ENCODE measurements at regions not wholly inside any gene's neighbourhood (a gene's known extent, or its start where the extent isn't known, plus 50 kb on each side); places are given as distances from the start of the nearest gene placed in this dataset.

DNA sequence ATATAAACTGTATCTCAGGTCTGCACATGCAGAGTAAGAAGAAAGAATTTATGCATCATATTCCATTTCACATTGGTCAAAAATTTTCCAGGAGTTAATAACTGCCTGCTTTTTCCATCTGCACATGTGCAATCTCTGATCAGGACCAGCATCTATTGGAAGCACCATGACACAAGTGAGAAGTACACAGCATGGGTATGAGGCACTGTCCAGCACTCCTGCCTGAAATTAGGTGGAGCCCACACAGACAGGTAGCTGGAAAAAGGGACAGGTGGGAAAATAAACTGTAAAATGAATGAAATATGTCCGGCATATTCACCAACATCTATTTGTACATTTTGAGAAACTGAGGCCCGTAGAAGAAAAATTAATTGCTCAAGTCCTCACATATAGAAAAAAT, 609.2 kb upstream of the NXPH2 start:
- no peak for DNase-seq

DNA sequence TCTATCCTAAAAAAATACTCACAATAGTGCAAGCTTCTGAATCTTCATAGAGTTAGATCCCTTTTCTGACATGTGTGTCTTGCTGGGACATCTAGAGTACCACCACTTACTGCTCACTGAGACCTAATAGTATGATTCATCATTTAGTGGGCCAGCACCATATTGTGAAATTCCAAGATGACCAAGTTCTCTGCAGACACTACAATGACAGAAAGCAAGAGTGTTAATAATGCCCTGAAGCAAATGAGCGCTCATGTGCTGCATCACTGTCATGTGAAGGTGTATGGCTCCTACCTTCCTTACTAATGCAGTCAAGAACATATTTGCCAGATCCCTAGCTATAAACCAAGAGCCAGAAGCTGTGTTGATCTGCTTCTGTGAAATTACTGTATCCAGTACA, 606.2 kb upstream of the NXPH2 start:
- DNase-seq: no peak

DNA sequence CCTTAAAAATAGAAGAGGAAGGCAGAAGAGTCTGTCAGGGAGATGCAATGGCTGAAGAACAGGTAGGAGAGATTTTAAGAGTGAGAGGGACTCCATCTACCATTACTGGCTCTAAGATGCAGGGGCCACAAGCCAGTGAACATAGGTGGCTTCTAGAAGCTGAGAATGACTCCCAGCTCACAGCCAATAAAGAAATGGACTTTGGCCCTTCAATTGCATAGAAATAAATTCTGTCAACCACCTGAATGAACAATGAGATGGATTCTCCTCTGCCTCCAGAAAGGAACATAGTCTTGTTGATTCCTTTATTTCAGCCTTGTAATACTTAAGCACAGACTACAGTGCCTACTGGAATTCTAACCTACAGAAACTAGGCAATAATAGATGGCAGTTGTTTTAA, 603.3 kb upstream of the NXPH2 start:
- no peak for DNase-seq

DNA sequence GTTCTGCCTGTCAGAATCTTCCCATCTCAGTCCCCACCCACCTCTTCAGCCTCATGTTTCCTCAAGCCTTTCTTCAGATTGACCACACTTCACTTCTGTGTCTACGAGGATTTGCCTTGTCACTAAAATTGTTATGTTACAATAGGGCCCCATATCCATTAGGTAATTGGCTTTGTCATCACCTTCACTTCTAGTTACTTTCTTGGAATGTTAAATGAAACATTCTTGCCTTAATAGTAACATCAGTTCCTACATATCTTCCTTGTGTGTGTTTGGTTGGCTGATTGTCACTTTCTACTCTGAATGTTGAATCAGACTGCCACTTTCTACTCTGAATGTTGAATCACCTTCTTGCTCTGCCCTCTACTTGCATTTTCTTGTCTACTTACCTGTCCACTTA, 599.9 kb upstream of the NXPH2 start:
- DNase-seq: no peak

DNA sequence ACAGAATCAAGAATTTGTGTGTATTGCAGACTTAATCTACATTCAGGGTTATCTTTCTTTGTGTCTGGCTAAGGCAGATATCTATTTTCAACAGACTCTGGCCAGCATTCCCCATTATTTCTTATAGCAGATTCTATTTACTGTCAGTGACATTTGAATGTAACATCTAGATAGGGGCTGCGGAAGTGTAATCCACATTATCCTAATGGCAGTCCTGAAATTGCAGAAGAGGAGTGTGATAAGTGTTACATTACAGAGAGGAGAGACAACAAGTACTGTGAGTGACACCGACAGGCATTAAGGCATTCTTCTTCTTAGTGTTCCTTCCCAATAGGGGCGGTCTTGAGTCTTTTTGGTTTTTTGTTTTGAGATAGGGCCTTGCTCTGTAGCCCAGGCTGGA, 598.2 kb upstream of the NXPH2 start:
- no peak for DNase-seq

DNA sequence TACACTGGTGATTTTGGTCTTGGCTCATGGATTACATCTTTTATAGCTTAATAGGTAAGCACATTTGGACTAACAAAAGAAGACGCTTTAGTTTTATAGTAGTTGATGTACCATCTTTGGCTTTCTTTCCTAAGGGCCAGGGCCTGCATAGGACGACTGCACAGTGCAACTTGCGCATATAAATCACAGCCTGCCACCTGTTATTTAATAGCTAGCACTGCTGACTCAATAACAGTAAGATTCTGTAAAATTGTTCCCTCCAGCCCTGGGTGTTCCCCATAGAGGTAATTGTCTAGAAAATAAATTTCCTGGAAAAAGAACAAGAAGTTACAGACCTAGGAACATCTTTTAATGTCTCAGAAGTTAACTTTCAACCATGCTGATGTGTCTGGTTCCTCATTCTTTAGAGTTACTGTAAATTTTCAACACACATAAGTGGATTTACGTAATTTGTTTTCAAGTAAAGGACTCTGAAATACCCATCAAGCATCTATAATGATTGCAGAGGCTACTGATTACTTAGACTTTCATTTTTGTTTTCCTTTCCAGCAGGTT, 594.2 kb upstream of the NXPH2 start:
- no peak for DNase-seq

DNA sequence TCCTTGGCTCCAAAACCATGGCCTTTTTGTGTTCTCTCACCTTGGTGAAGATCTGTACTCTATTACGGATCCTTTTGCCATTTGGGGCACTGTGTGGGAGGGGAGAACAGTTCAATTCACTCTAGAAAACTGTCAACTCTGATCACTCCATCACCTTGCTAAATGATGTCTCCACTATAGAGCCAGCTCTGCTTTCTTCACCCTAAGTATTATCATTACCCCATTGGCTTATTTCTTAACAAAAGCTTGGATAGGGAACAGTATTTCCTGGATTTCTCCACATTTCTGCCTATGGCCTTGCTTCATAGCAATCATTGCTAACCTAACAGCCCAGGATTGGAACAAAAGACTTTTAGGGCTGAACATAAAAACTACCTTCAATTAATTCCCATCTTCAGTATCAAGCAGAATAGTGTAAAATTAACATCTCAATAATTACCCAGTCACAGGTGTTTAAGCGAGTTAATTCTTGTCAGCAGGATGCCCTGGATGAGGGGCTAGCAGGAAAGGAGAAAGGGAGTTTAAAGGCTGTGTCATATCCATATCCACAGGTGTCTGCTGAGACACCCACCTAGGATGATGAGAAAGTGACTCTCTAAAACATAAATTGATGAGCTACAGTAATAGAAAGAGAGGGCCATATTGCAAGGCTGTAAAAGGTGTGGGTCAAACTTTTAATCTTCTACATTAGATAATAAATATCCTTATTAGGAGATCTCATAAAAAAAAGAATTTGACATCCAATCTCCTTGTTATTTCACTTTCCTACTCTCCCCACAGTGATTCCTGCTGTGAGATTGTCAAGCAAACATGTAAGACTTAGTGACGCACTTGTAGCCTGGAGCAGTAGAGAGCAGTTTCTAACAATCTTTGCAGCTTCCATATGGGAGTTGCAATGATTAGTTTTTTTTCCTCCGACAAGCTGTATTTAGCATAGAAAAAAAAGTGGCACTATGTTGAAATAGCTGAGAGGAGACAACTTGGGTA, 589.5 kb upstream of the NXPH2 start:
- DNase-seq: no peak

DNA sequence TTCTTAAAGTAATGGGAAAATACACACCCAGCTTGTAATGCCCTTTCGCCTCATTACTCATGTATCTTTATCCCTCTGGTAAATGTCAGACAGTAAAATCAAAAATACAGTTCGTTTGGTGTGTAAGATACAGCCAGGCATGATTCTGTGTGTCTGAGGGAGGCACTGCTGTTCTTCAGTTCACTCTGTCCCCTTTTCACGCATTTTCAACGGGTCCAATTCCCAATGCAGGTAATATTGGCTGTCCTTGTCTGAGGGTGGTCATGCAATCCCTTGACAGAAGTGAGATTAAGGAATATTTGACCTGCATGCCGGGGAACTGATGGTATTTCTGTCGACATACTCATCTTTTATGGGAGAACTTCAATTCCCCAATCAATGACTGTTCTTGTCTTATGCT, 587.2 kb upstream of the NXPH2 start:
- no peak for DNase-seq

DNA sequence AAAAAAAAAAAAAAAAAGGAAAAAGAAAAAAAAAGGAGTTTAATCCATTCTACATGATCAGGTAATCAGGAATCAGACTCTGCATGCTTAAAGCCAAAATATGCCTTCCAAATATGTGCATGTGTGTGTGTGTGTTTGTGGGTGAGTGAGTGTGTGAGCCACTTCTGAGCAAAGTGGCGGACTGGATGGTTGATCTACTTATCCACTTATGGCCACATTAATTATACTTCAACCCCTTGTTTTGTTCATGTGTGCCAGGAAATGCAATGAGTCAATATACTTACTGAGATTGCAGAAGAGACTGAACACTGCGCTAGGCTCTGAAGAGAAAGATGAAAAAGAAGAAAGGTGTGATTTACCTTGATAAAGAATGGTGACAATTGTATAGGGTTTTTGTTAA, 586.5 kb upstream of the NXPH2 start:
- DNase-seq: no peak

DNA sequence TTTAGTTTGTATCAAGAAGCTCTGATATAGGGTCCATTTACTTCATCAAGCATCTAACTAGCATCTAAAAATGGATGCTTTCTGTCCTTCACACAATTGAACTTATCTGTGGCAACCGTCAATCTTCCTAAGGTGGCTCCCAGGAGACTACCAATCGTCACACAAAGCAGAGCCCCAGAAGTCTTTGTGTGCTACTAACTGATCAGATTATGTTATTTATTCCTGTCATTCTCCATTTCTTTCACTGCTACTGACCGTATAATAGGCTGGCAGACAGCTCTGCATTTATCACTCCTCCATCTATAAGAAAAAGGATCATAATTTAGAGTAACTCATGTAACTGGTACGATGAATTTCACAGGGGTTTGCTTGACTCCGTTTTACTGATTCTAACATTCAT, 585.0 kb upstream of the NXPH2 start:
- DNase-seq: no peak

DNA sequence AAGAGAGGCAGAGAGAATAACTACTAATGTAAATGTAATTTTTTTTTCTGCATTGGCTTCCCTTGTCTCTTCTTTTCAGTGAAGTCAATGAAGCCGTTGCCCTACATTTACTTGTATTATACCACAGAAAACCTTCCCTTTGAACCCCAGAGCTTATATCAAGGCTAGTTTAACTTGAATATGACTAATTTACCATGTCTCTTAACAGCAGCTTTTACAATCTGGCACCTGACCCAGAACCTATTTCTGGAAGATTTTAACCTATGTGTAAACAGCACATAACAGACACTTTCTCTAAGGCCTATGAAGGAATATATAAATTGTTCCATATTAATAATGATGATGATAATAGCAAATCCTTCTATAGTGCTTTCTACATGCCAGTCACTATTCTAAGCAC, 580.5 kb upstream of the NXPH2 start:
- no peak for DNase-seq

DNA sequence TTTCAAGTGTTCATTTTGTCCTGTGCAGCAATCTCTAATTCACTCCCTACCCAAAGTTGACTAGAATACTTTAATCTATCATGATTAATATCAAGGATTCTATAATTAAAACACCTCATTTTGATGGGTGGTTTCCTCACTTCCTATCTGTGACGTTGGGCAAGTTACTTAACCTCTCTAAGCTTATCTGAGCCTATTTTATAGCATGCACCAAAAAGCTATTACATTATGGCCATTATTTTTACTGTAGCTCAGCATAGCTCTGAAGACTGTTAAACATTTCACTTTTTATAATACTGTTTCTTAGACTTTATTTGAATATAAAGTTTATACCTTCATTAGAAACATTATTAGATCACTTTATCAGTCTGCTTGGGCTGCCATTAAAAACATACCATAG, 579.6 kb upstream of the NXPH2 start:
- no peak for DNase-seq

DNA sequence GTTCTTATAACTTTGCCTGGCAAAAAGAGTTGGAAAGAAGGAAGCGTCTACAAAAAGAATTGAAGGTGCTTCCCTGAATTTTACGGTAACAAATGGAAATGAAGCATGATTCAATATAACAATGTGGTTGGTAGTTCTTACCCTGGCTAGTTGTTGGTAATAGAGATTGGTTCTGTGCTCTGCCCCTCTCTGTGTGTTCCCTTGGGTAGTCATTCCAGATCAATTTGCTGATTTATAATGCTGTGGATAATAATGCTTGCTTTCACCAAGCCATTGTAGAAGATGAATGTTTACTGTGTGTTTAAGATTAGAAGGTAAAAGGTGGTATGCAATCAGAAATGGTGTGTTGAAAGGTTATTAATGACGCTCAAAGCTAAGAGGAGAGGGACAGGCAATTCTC, 577.8 kb upstream of the NXPH2 start:
- DNase-seq: no peak

DNA sequence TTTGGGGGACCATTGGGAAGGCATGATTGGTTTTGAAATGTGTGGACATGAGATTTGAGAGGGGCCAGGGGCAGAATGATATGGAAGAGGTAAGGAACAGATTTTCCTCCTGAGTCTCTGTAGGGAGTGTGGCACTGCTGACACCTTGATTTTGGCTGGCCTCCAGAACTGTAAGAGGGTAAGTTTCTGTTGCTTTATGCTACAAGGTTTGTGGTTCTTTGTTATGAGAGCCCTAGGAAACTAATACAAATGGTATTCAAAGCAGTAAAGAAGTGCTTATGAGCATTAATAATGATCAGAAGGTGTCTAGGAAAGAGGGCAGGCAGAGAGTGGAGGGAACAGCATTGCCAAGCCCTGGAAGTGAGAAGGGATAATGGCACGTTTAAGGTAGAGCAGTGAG, 574.3 kb upstream of the NXPH2 start:
- DNase-seq: peak; percentile 30

DNA sequence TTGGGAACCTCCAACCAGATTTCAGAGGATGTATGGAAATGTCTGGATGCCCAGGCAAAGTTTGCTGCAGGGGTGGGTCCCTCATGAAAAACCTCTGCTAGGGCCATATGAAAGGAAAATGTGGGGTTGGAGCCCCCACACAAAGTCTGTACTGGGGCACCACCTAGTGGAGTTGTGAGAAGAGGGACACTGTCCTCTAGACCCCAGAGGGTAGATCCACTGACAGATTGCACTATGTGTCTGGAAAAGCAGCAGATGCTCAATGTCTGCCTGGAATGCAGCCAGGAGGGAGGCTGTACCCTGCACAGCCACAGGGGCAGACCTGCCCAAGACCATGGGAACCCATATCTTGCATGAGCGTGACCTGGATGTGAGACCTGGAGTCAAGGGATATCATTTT, 573.7 kb upstream of the NXPH2 start:
- DNase-seq: peak; percentile 81

DNA sequence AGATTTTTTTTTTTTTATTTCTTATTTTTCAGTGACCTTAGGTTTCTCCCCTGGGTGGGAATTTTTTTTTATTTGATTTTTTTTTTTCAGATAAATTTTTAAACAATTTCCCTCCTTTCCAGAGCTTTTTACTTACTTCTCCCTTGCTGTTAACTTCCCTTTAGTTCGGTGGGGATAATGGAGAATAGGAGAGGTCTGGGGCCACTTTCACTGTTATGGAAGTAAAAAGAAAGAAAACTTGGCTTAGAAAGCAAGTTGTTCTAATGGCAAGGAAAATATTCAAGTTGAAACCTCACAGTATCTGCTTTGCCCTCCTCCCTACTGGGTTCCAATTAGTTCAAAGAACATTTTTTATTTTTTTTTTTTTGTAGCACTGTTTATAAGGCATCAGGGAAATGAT, 537.1 kb upstream of the NXPH2 start:
- DNase-seq: no peak

DNA sequence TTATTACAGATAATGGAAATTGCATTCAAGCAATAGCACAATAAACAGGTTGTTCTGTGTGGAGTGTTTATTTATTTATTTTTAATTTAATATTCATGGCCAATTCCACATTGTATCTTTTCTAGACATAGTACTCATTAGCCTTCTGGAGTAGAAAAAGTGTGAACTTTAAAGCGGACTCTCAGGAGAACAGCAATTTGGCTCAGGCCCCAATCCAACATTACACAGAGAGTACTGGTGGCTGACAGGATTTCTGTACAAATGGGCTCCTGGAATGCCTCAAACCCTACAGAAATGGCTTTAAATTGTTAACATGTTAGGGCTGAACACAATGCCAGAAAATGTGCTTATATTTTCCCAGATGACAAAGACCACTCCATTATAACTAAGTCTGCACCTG, 533.9 kb upstream of the NXPH2 start:
- DNase-seq: no peak

DNA sequence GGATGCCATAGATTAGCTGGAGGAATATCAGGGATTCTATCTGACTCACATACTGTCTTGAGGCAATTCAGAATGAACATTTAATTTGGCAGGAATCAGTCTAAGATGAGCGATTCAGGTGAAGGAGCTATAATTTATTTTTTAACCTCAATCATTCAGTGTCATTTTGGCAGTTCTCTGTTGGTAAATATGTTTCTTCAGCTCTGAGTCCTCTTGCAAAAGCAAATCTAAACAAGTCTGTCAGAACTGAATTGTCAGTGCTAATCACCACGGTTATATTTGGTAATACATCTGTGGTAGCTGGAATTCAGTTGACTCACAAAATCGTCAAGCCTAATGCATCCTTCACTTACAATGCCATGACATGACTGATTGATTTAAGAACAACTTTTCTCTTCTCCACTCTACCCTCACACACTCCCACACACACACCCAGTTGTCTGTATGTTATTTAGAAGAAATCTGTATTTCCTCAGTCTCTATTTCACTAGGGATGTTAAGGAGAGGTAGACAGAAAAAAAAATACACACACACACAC, 516.6 kb upstream of the NXPH2 start:
- DNase-seq: no peak

DNA sequence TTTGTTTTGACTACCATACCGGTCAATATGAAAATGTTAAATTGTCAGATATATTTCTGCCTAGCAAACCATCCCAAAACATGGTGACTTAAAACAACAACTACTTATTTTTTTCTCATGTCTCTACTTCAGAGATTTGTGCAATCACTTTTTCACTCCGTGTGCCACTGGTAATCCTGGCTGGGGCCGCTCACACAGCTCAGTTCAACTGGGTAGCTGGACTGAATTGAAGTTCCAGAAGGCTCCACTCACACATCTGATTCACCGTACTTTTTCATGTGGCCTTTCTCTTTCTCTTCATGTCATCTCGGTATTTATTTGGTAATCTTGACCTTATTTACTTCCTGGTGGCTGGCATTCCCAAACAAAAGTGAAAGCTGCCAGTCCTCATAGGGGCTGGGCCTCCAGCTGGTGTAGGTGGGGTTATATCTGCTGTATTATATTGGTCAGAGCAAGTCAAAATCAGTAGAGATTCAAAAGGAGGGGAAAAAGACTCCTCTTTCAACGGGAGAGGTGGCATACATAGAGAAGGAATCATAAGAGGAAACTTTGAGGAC, 513.9 kb upstream of the NXPH2 start:
- no peak for DNase-seq

DNA sequence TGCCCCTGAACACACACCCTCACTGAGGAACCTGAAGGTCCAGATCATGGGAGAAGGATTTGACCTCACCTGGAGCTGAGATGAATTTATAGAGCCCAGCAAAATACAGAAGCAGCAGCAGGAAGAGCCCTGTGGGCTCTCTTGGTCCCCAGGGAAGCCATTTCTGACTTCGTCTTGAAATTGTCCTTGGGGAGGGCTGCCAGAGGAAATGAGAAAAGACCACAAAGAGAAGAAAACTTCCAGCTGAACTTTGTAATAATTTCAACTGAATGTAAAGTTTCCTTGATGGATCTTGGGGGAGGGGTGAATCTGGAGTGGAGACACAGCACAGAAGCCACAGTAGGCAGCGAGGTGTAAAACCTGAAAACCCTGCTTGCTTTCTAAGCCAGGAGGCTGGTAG, 500.9 kb upstream of the NXPH2 start:
- DNase-seq: no peak

DNA sequence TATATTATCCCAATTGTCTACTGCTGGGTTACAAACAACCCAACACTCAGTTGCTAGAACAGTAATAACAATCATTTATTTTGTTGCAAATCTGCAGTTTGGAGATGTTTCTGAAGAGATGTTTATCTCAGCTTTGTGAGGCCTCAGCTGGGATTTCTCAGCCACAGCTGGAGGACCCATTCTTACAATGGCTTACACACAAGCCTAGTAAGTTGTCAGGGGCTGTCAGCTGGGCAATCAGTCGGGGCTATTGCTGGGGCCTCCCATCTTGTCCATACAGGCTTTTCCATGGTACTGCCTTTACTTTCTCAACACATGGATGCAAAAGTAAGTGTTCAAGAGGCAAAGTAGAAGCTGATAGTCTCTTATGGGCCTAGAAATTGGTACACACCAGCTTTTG, 491.7 kb upstream of the NXPH2 start:
- DNase-seq: no peak

DNA sequence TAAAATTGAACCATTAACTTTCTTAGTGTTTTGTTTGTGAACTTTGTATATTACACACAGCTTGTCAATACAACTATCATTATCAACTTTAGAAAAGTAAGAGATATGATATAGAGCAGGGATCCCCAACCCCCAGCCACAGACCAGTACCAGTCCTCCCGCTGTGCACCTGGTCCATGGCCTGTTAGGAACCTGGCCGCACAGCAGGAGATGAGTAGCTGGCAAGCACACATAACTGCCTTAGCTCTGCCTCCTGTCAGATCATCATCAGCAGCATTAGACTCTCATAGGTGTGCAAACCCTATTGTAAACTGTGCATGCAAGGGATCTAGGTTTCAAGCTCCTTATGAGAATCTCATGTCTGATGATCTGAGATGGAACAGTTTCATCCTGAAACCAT, 491.0 kb upstream of the NXPH2 start:
- no peak for DNase-seq

DNA sequence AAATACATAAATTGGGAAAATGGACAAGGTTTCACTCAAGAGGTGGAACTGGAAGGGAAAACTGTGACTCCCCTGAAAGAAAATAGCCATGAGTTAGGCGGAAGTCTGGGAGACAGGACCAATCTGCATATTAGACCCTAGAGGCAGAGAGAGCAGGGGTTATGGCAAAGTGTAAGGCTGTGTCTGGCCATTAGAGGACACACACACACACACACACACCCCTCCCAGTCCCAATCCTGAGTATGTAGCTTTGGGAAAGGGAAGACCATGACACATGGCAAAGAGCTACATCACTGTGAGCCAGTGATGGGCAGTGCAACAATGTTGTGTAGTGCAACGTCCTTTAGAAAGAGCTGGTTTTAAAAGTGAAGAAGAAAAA, 479.9 kb upstream of the NXPH2 start:
- DNase-seq: no peak

DNA sequence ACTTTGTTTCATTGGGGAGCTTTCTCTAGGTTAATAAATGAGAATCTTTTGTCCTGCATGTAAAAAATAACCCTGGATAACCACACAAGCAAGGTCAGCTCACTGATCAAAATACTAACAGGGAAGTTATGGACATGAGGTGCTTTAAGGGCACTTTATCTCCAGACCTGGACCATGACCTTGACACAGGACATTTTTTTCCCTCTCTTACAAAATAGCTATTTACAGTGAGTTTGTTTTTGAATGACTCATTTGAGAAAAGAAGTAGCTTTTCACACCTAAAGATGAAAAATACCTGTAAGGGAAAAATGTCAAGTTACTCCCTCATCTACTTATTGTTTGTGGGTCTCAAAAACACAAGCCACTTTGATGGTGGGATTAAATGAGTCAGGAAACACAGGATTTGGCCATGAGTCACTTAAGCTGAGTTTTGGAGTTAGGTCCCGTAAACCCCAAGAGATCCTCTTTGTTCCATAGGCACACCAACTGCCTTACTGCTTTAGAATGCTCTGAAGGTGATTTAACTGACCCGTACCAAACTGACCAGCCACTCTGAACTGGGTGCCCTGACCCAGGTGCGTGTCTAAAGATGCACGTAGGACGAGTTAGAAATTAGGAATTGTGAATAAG, 479.3 kb upstream of the NXPH2 start:
- no peak for DNase-seq
